Testis (tissue), 2 donors: ENCODE measurements at regions not wholly inside any gene's neighbourhood (a gene's known extent, or its start where the extent isn't known, plus 50 kb on each side); places are given as distances from the start of the nearest gene placed in this dataset.

ENCODE experiments used
- POLR2A ChIP-seq: fragments of 450-650 bp; IDR thresholded peaks from one replicate; pipeline ENCODE4 v1.6.1; 2017; ENCODE audit warnings: antibody characterized with exemption, mild to moderate bottlenecking, moderate library complexity
- TF ChIP-seq, protein P1 (sequence below), 3 experiments: fragments of 450-650 bp in 2 of 3; fragments of 200-600 bp in 1 of 3; sonication (generic) in 1 of 3; IDR thresholded peaks; one replicate each; pipeline ENCODE4 v1.5.1; 2016 to 2019; ENCODE audit warnings: antibody characterized with exemption in 3 of 3, mild to moderate bottlenecking in 2 of 3, moderate library complexity in 1 of 3

DNA sequence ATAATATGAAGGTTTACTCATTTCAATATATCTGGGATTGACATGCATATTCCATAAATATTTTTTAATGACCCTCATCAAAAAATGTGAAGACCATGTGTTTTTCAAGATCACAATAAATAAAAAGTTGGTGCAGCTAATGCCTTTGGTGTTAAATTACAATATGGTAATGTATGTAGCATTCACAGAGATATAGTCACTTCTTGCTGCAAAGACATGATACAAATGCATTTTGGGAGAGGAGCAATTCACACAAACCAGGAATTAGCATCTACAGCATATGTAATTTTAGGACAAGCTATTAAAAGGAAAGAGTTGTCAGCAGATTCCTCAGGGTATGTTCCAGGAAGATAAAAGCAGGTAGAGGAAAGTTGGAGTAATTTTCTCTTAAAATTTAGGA is 734.5 kb upstream of the HTR2C start:
- TF ChIP-seq, protein P1, sequence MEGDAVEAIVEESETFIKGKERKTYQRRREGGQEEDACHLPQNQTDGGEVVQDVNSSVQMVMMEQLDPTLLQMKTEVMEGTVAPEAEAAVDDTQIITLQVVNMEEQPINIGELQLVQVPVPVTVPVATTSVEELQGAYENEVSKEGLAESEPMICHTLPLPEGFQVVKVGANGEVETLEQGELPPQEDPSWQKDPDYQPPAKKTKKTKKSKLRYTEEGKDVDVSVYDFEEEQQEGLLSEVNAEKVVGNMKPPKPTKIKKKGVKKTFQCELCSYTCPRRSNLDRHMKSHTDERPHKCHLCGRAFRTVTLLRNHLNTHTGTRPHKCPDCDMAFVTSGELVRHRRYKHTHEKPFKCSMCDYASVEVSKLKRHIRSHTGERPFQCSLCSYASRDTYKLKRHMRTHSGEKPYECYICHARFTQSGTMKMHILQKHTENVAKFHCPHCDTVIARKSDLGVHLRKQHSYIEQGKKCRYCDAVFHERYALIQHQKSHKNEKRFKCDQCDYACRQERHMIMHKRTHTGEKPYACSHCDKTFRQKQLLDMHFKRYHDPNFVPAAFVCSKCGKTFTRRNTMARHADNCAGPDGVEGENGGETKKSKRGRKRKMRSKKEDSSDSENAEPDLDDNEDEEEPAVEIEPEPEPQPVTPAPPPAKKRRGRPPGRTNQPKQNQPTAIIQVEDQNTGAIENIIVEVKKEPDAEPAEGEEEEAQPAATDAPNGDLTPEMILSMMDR (IDR thresholded peaks at IDR 0.05) = no peak
- TF ChIP-seq POLR2A = no peak
